OCI-LY7 (cell line): ENCODE measurements at regions not wholly inside any gene's neighbourhood (a gene's known extent, or its start where the extent isn't known, plus 50 kb on each side); places are given as distances from the start of the nearest gene placed in this dataset.

Experiments used
- CTCF ChIP-seq: fragments of 200-600 bp; sonication (generic); conservative IDR thresholded peaks from 2 replicates; pipeline ENCODE4 v1.5.1; 2014; ENCODE audit warnings: mild to moderate bottlenecking, antibody characterized with exemption, low read length, moderate library complexity, mixed read lengths
- EZH2phosphoT487 ChIP-seq: fragments of 200-600 bp; sonication (generic); IDR thresholded peaks from 2 replicates; pipeline ENCODE4 v1.6.1; 2018; ENCODE audit warnings: low read depth, borderline replicate concordance, mild to moderate bottlenecking, mixed run types, antibody characterized with exemption, low read length, moderate library complexity, mixed read lengths

- no peak for TF ChIP-seq CTCF
- TF ChIP-seq EZH2phosphoT487, result no peak
Observed at GRCh38 chr1:222161676-222162075, 386.2 kb downstream of the HHIPL2 start.
